Hepatocyte (in vitro differentiated cells): ENCODE measurements at regions not wholly inside any gene's neighbourhood (a gene's known extent, or its start where the extent isn't known, plus 50 kb on each side); places are given as distances from the start of the nearest gene placed in this dataset.
A peak's percentile ranks its signal among the peaks of the same experiment; 100 is the strongest.

Source experiments
- DNase-seq: peaks from one replicate; pipeline ENCODE4 v3.0.0-alpha.2; 2016; ENCODE audit warnings: low spot score
- H2AFZ ChIP-seq: fragments of 200-600 bp; sonication (generic); 2 replicates; pipeline ENCODE4 v1.6.0; 2016; ENCODE audit warnings: antibody characterized with exemption, mild to moderate bottlenecking
- H3K27ac ChIP-seq: fragments of 200-600 bp; sonication (generic); 2 replicates; pipeline ENCODE4 v1.5.1; 2016; ENCODE audit warnings: mild to moderate bottlenecking
- H3K27me3 ChIP-seq: fragments of 200-600 bp; sonication (generic); 2 replicates; pipeline ENCODE4 v1.6.1; 2016
- H3K36me3 ChIP-seq: fragments of 200-600 bp; sonication (generic); replicated peaks from 2 replicates; pipeline ENCODE4 v1.5.1; 2016; ENCODE audit warnings: low read depth; ENCODE audit not compliant: insufficient read depth
- H3K4me1 ChIP-seq: fragments of 200-600 bp; sonication (generic); 2 replicates; pipeline ENCODE4 v1.5.1; 2016; ENCODE audit warnings: mild to moderate bottlenecking, moderate library complexity; ENCODE audit not compliant: insufficient read depth
- H3K4me2 ChIP-seq: fragments of 200-600 bp; sonication (generic); 2 replicates; pipeline ENCODE4 v1.6.0; 2016
- H3K4me3 ChIP-seq: fragments of 200-600 bp; sonication (generic); 2 replicates; pipeline ENCODE4 v1.5.1; 2016; ENCODE audit warnings: mild to moderate bottlenecking
- H3K79me2 ChIP-seq: fragments of 200-600 bp; sonication (generic); 2 replicates; pipeline ENCODE4 v1.6.0; 2017; ENCODE audit warnings: mild to moderate bottlenecking
- H3K9me2 ChIP-seq: fragments of 200-600 bp; sonication (generic); replicated peaks from 2 replicates; pipeline ENCODE4 v1.6.0; 2017; ENCODE audit warnings: mild to moderate bottlenecking; ENCODE audit not compliant: insufficient read depth
- H3K9me3 ChIP-seq: fragments of 200-600 bp; sonication (generic); 2 replicates; pipeline ENCODE4 v1.5.1; 2016; ENCODE audit warnings: low read depth, mild to moderate bottlenecking
- H4K20me1 ChIP-seq: fragments of 200-600 bp; sonication (generic); 2 replicates; pipeline ENCODE4 v1.6.0; 2016; ENCODE audit warnings: mild to moderate bottlenecking; ENCODE audit not compliant: insufficient read depth, poor library complexity, severe bottlenecking
- CTCF ChIP-seq: fragments of 200-600 bp; sonication (generic); IDR thresholded peaks from 2 replicates; pipeline ENCODE4 v1.5.1; 2016; ENCODE audit warnings: antibody characterized with exemption, mild to moderate bottlenecking; ENCODE audit not compliant: poor library complexity
- EZH2 ChIP-seq: fragments of 200-600 bp; sonication (generic); IDR thresholded peaks from 2 replicates; pipeline ENCODE4 v1.6.1; 2016; ENCODE audit warnings: antibody characterized with exemption, mild to moderate bottlenecking, borderline replicate concordance
- EZH2phosphoT487 ChIP-seq: fragments of 200-600 bp; sonication (generic); IDR thresholded peaks from one replicate; pipeline ENCODE4 v1.6.1; 2018; ENCODE audit warnings: antibody characterized with exemption, mild to moderate bottlenecking, low read depth, moderate library complexity; ENCODE audit not compliant: unreplicated experiment, severe bottlenecking
- WGBS: methylation state at CpG from one replicate; pipeline ENCODE4 v1.1.6; 2016; ENCODE audit warnings: low lambda C conversion rate; ENCODE audit errors: missing lambda C conversion rate; 5-methylcytosine and 5-hydroxymethylcytosine counted together

- Histone ChIP-seq H3K27ac (no peak overlapping the region), H2AFZ (no peak overlapping the region), H3K9me2 (no peaks in the 10 kb centered on the region), H3K4me2 (no peak overlapping the region), H3K4me3 (no peak overlapping the region), H4K20me1 (no peaks in the 10 kb centered on the region), H3K36me3 (no peaks in the 10 kb centered on the region), H3K27me3 (no peaks in the 10 kb centered on the region), H3K79me2 (no peaks in the 10 kb centered on the region), H3K9me3 (no peaks in the 10 kb centered on the region), H3K4me1 (no peaks in the 10 kb centered on the region)
- TF ChIP-seq EZH2 (no peak), CTCF (no peak), EZH2phosphoT487 (no peak)
- DNase-seq: no peak
These were observed 142.5 kb upstream of the SLC24A2 start for GRCh38 chr9:19931098-19931890.

GRCh38 chr9:19927560-19927959 is 138.7 kb upstream of the SLC24A2 start:
- Histone ChIP-seq H3K4me3 (no peak overlapping the region), H3K4me2 (no peak overlapping the region), H3K27ac (no peak overlapping the region), H3K79me2 (no peaks in the 10 kb centered on the region), H3K4me1 (no peaks in the 10 kb centered on the region), H3K9me3 (no peaks in the 10 kb centered on the region), H2AFZ (no peak overlapping the region), H3K36me3 (no peaks in the 10 kb centered on the region), H3K9me2 (no peaks in the 10 kb centered on the region), H4K20me1 (no peaks in the 10 kb centered on the region), H3K27me3 (no peaks in the 10 kb centered on the region)
- WGBS: 85% methylated on average over 6 of the region's 6 CpGs
- TF ChIP-seq EZH2 (no peak), CTCF (no peak), EZH2phosphoT487 (no peak)
- no peak for DNase-seq

DNA sequence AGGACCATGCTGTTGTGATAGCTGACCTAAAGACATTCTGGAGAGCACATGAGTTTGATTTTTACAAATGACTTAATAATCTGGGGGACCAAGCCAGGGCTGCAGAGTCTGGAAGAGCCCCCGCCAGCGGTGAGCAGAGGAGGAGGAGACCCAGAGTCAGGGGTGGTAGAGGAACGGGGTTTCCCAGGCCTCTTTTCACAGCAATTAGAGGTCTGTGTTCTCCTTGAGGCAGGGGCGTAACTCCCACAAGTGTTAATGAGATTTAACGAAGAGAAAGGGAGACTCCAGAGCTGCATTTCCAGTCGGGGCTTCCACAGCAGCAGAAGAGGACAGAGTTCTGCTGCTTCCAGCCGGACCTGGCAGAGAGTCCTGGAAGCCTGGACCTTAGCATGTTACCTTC is 137.9 kb upstream of the SLC24A2 start:
- H3K4me2 ChIP-seq: peak overlapping the region; percentile 76
- H3K4me1 ChIP-seq: no peaks in the 10 kb centered on the region
- TF ChIP-seq EZH2phosphoT487 (no peak), EZH2 (no peak), CTCF (no peak)
- H4K20me1 ChIP-seq: no peaks in the 10 kb centered on the region
- DNase-seq: no peak
- H3K36me3 ChIP-seq: no peaks in the 10 kb centered on the region
- H2AFZ ChIP-seq: no peak overlapping the region
- WGBS: 72% methylated on average over 7 of the region's 7 CpGs
- H3K27ac ChIP-seq: no peak overlapping the region
- no peaks in the 10 kb centered on the region for H3K27me3 ChIP-seq
- H3K79me2 ChIP-seq: no peaks in the 10 kb centered on the region
- no peak overlapping the region for H3K4me3 ChIP-seq
- no peaks in the 10 kb centered on the region for H3K9me2 ChIP-seq
- no peaks in the 10 kb centered on the region for H3K9me3 ChIP-seq
